Transverse colon (tissue), 3 donors: ENCODE measurements at regions not wholly inside any gene's neighbourhood (a gene's known extent, or its start where the extent isn't known, plus 50 kb on each side); places are given as distances from the start of the nearest gene placed in this dataset.

ENCODE experiments used
- EP300 ChIP-seq: sonication (generic); formaldehyde crosslinking; IDR thresholded peaks from one replicate; pipeline ENCODE4 v1.6.1; 2017; ENCODE audit warnings: antibody characterized with exemption, low read depth
- POLR2A ChIP-seq: fragments of 450-650 bp; IDR thresholded peaks from one replicate; pipeline ENCODE4 v1.6.1; 2016; ENCODE audit warnings: antibody characterized with exemption, mild to moderate bottlenecking, moderate library complexity
- TF ChIP-seq, protein P1 (sequence below), 5 experiments: fragments of 200-600 bp in 3 of 5; fragments of 450-650 bp in 2 of 5; sonication (generic) in 3 of 5; IDR thresholded peaks; 1 replicate in 2 of 5; 2 replicates in 3 of 5; pipeline ENCODE4 v1.5.1; 2016 to 2017; ENCODE audit warnings: antibody characterized with exemption in 5 of 5, inconsistent platforms in 3 of 5, mild to moderate bottlenecking in 2 of 5, moderate library complexity in 1 of 5

DNA sequence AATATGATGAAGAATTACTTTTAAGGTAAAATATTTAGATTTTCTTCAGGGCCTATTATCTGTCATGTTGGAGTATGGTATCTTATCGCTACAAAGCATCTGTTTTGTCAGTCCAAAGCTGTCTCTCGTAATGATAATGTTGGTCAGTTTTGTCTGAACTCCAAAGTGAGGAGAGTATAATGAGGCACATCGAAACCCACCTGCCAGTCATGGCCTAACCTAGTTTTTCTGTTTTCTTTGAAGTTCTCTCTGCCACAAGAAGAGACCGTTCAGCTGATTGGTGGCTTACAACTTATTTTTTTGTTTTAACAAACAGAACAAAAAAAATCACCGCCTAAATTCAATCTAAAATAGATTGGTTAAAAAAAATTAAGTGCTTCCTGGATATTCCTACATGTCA, 1387.9 kb downstream of the RPIA start:
- TF ChIP-seq, protein P1, sequence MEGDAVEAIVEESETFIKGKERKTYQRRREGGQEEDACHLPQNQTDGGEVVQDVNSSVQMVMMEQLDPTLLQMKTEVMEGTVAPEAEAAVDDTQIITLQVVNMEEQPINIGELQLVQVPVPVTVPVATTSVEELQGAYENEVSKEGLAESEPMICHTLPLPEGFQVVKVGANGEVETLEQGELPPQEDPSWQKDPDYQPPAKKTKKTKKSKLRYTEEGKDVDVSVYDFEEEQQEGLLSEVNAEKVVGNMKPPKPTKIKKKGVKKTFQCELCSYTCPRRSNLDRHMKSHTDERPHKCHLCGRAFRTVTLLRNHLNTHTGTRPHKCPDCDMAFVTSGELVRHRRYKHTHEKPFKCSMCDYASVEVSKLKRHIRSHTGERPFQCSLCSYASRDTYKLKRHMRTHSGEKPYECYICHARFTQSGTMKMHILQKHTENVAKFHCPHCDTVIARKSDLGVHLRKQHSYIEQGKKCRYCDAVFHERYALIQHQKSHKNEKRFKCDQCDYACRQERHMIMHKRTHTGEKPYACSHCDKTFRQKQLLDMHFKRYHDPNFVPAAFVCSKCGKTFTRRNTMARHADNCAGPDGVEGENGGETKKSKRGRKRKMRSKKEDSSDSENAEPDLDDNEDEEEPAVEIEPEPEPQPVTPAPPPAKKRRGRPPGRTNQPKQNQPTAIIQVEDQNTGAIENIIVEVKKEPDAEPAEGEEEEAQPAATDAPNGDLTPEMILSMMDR (IDR thresholded peaks at IDR 0.05): no peak
- TF ChIP-seq POLR2A (no peak), EP300 (no peak)
